Astrocyte (in vitro differentiated cells and primary cell): ENCODE measurements at regions not wholly inside any gene's neighbourhood (a gene's known extent, or its start where the extent isn't known, plus 50 kb on each side); places are given as distances from the start of the nearest gene placed in this dataset.

ENCODE experiments used
- DNase-seq: peaks from one replicate; pipeline ENCODE4 v3.0.0-alpha.2; 2010; ENCODE audit warnings: low read depth
- FAIRE-seq: peaks from 2 replicates; lab custom pipeline; 2011; peaks lifted over from hg19 to GRCh38; lab: Jason Lieb, UNC
- H2AFZ ChIP-seq: 2 replicates; pipeline ENCODE4 v1.6.0; 2012; ENCODE audit warnings: low read depth, low read length, inconsistent platforms
- H3K27ac ChIP-seq: 2 replicates; pipeline ENCODE4 v1.5.1; 2011; ENCODE audit warnings: low read depth, low read length, inconsistent platforms
- H3K27me3 ChIP-seq: 2 replicates; pipeline ENCODE4 v1.6.0; 2011; ENCODE audit warnings: low read length, inconsistent platforms; ENCODE audit not compliant: insufficient read depth
- H3K36me3 ChIP-seq: 2 replicates; pipeline ENCODE4 v1.5.1; 2011; ENCODE audit warnings: low read length, inconsistent platforms; ENCODE audit not compliant: insufficient read depth
- H3K4me1 ChIP-seq: 2 replicates; pipeline ENCODE4 v1.5.1; 2011; ENCODE audit warnings: low read length, inconsistent platforms; ENCODE audit not compliant: insufficient read depth
- H3K4me2 ChIP-seq: 2 replicates; pipeline ENCODE4 v1.6.0; 2012; ENCODE audit warnings: low read length, inconsistent platforms
- H3K4me3 ChIP-seq: 2 replicates; pipeline ENCODE4 v1.5.1; 2011; ENCODE audit warnings: low read depth, mild to moderate bottlenecking, low read length, inconsistent platforms; ENCODE audit not compliant: insufficient read depth
- H3K79me2 ChIP-seq: 2 replicates; pipeline ENCODE4 v1.6.0; 2012; ENCODE audit warnings: mild to moderate bottlenecking, low read length, inconsistent platforms; ENCODE audit not compliant: insufficient read depth
- H3K9ac ChIP-seq: 2 replicates; pipeline ENCODE4 v1.6.0; 2012; ENCODE audit warnings: mild to moderate bottlenecking, low read length, inconsistent platforms
- H3K9me3 ChIP-seq: 2 replicates; pipeline ENCODE4 v1.5.1; 2012; ENCODE audit warnings: low read depth, mild to moderate bottlenecking, low read length, inconsistent platforms; ENCODE audit not compliant: insufficient read depth
- H4K20me1 ChIP-seq: 2 replicates; pipeline ENCODE4 v1.6.0; 2012; ENCODE audit warnings: low read length, inconsistent platforms; ENCODE audit not compliant: insufficient read depth
- H3K27ac Mint-ChIP-seq: one replicate; pipeline ENCODE4 v1.8.0; 2021; ENCODE audit warnings: mild to moderate bottlenecking, mixed read lengths; ENCODE audit not compliant: unreplicated experiment
- H3K27me3 Mint-ChIP-seq: one replicate; pipeline ENCODE4 v1.8.0; 2021; ENCODE audit warnings: low read depth, mixed read lengths; ENCODE audit not compliant: unreplicated experiment
- H3K36me3 Mint-ChIP-seq: one replicate; pipeline ENCODE4 v1.8.0; 2021; ENCODE audit warnings: low read depth, mixed read lengths; ENCODE audit not compliant: unreplicated experiment
- H3K4me1 Mint-ChIP-seq: one replicate; pipeline ENCODE4 v1.8.0; 2021; ENCODE audit warnings: low read depth, mixed read lengths; ENCODE audit not compliant: unreplicated experiment
- H3K4me3 Mint-ChIP-seq: one replicate; pipeline ENCODE4 v1.8.0; 2021; ENCODE audit warnings: mild to moderate bottlenecking, moderate library complexity, mixed read lengths; ENCODE audit not compliant: unreplicated experiment
- H3K9me3 Mint-ChIP-seq: one replicate; pipeline ENCODE4 v1.8.0; 2021; ENCODE audit warnings: mild to moderate bottlenecking, mixed read lengths; ENCODE audit not compliant: unreplicated experiment
- EZH2 ChIP-seq: IDR thresholded peaks from 2 replicates; pipeline ENCODE4 v1.6.1; 2012; ENCODE audit warnings: mild to moderate bottlenecking, low read length, inconsistent platforms; ENCODE audit not compliant: insufficient read depth
- TF ChIP-seq, protein P1 (sequence below): IDR thresholded peaks from 2 replicates; pipeline ENCODE4 v1.5.1; 2011; ENCODE audit warnings: low read depth, mild to moderate bottlenecking, inconsistent platforms, low read length, moderate library complexity; ENCODE audit not compliant: insufficient read depth

DNA sequence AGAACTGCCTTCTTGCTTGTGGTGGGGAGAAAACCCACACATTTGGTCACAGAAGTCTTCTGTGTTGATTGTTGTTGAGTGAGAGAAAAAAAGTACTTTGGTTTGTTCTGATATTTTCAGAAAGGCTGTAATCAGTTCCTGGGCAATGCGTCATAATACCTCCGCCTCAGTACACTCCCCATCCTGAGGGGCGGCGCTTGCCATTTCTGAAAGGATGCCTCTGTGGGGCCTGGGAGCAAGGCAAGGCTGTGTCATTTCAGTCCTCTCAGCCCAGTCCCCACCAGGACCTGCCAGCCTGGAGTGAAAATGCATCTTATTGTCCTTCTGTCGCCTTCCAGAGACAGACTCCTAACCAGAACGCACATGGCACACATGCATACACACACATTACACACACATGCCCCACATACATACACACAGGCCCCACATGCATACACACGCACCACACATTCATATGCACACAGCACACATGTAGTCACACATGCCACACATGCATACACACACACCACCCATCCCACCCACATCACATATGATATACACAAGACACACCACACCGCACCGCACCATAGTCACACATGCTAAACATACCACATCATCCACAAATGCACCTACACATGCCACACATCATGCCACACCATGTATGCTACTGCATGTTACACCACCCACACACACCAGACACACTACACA, 90.0 kb downstream of the CXCL12 start:
- Mint-ChIP-seq H3K27me3 (peaks cover 3% of the 10 kb centered on the region), H3K4me3 (no peak overlapping the region), H3K36me3 (no peaks in the 10 kb centered on the region), H3K4me1 (no peaks in the 10 kb centered on the region), H3K9me3 (no peaks in the 10 kb centered on the region), H3K27ac (no peak overlapping the region)
- H3K27me3 ChIP-seq, result no peaks in the 10 kb centered on the region
- H3K4me1 ChIP-seq, result peaks cover 5% of the 10 kb centered on the region
- H3K27ac ChIP-seq, result no peak overlapping the region
- H3K9me3 ChIP-seq, result no peaks in the 10 kb centered on the region
- peak overlapping the region; percentile 6 for H3K4me2 ChIP-seq
- no peak overlapping the region for H3K4me3 ChIP-seq
- no peaks in the 10 kb centered on the region for H3K79me2 ChIP-seq
- DNase-seq (no peak), FAIRE-seq (no peak)
- no peaks in the 10 kb centered on the region for H4K20me1 ChIP-seq
- H2AFZ ChIP-seq, result no peak overlapping the region
- TF ChIP-seq, protein P1, sequence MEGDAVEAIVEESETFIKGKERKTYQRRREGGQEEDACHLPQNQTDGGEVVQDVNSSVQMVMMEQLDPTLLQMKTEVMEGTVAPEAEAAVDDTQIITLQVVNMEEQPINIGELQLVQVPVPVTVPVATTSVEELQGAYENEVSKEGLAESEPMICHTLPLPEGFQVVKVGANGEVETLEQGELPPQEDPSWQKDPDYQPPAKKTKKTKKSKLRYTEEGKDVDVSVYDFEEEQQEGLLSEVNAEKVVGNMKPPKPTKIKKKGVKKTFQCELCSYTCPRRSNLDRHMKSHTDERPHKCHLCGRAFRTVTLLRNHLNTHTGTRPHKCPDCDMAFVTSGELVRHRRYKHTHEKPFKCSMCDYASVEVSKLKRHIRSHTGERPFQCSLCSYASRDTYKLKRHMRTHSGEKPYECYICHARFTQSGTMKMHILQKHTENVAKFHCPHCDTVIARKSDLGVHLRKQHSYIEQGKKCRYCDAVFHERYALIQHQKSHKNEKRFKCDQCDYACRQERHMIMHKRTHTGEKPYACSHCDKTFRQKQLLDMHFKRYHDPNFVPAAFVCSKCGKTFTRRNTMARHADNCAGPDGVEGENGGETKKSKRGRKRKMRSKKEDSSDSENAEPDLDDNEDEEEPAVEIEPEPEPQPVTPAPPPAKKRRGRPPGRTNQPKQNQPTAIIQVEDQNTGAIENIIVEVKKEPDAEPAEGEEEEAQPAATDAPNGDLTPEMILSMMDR, result no peak
- TF ChIP-seq EZH2, result no peak
- peak overlapping the region; percentile 13 for H3K9ac ChIP-seq
- H3K36me3 ChIP-seq, result no peaks in the 10 kb centered on the region

DNA sequence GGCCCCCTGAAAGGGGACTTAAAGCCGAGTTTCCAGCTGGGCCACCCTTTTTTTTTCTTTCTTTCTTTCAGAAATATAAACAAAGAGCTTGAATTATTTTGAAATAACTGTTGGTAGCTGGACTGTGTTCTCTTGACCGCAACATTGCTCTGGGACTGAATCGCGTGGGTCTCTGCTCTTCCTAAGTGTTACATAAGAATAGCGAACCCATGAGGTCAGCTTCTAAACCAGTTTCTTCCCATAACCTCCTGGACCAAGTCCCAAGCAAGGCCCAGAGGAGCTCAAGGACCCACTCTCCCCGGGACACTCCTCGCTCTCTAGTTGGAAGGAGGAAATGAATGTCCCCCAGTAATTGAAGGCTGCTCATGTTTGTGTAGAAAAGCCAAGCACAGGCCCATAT, 91.1 kb downstream of the CXCL12 start:
- no peak overlapping the region for H3K4me3 Mint-ChIP-seq
- no peaks in the 10 kb centered on the region for H3K36me3 Mint-ChIP-seq
- DNase-seq, result peak; percentile 83

More for the DNA sequence above, 91.1 kb downstream of the CXCL12 start:
- peak overlapping the region; percentile 74 for H3K4me2 ChIP-seq
- H3K4me3 ChIP-seq, result no peak overlapping the region
- H3K79me2 ChIP-seq, result no peaks in the 10 kb centered on the region
- no peaks in the 10 kb centered on the region for H3K36me3 ChIP-seq
- H3K4me1 Mint-ChIP-seq, result peaks cover 2% of the 10 kb centered on the region
- no peak for FAIRE-seq
- H4K20me1 ChIP-seq, result no peaks in the 10 kb centered on the region
- H2AFZ ChIP-seq, result no peak overlapping the region
- TF ChIP-seq EZH2, result no peak
- TF ChIP-seq, protein P1, result no peak
- no peaks in the 10 kb centered on the region for H3K27me3 ChIP-seq
- H3K27ac ChIP-seq, result peak overlapping the region; percentile 62
- peak overlapping the region; percentile 65 for H3K9ac ChIP-seq
- H3K9me3 ChIP-seq, result no peaks in the 10 kb centered on the region
- peaks cover 3% of the 10 kb centered on the region for H3K27me3 Mint-ChIP-seq
- H3K9me3 Mint-ChIP-seq, result no peaks in the 10 kb centered on the region
- H3K4me1 ChIP-seq, result peaks cover 5% of the 10 kb centered on the region
- H3K27ac Mint-ChIP-seq, result no peak overlapping the region
